ENCODE measurements at regions not wholly inside any gene's neighbourhood (a gene's known extent, or its start where the extent isn't known, plus 50 kb on each side); places are given as distances from the start of the nearest gene placed in this dataset.

DNA sequence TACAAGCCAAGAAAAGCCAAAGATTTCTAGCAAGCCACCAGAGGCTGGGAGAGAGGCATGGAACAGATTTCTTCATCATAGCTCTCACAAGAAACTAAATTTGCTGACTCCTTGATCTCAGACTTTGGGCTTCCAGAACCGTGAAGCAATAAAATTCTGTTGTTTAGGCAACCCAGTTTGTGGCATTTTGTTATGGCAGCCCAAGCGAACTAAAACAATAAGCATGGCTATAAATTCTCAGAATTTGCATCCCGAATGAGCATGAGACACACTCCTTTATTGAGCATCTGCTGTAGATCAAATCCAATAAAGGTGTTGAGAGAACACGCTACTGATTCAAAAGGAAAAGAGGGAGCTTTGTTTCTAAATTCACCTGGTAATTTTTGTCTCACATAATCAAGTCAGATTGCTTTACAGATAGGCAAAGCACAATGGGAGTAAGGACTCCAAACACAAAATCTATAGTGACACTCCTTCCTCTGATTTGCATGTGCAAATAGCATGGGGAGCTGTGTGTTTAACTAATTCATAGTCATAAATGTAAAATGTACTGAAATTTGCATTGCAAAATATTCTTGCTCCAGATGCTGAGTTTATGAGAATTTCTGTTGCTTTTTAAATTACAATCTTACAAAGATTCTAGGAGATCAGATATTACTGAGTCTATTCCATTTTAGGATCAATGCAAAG is 308.7 kb downstream of the MED10 start:
- Histone ChIP-seq H3K9me3 (ENCODE audit: control insufficient read depth, low read length) (no peaks in the 10 kb centered on the region), H3K27ac (ENCODE audit: low read depth, low read length) (no peak overlapping the region), H3K36me3 (ENCODE audit: control insufficient read depth, insufficient read depth, low read length) (no peaks in the 10 kb centered on the region), H3K9ac (ENCODE audit: extremely low read depth, low read length, poor library complexity, severe bottlenecking) (no peak overlapping the region), H3K4me1 (ENCODE audit: control insufficient read depth, insufficient read depth, low read length) (no peaks in the 10 kb centered on the region), H3K27me3 (ENCODE audit: control insufficient read depth, insufficient read depth, low read length, poor library complexity, severe bottlenecking) (no peaks in the 10 kb centered on the region), H3K4me3 (ENCODE audit: low read length) (no peak overlapping the region)
- H3K27me3 Mint-ChIP-seq (ENCODE audit: insufficient read depth), result no peaks in the 10 kb centered on the region
- no peak for DNase-seq
- WGBS, 2 experiments (ENCODE audit: insufficient coverage in 1 of 2, insufficient read length in 1 of 2), result 76 to 90% methylated on average over 4 of the region's 4 CpGs
- H3K36me3 Mint-ChIP-seq (ENCODE audit: low read depth), result no peaks in the 10 kb centered on the region
- no peak for TF ChIP-seq CTCF (conservative IDR thresholded peaks at IDR 0.05)
- no peaks in the 10 kb centered on the region for H3K9me3 Mint-ChIP-seq
- H3K4me3 Mint-ChIP-seq, result no peak overlapping the region
- no peak overlapping the region for H3K27ac Mint-ChIP-seq
- H3K4me1 Mint-ChIP-seq, result peaks cover 10% of the 10 kb centered on the region

GRCh38 chr5:6066016-6066415 is 312.3 kb downstream of the MED10 start:
- TF ChIP-seq CTCF (conservative IDR thresholded peaks at IDR 0.05), result no peak
- Mint-ChIP-seq H3K27me3 (ENCODE audit: insufficient read depth) (no peaks in the 10 kb centered on the region), H3K27ac (no peak overlapping the region), H3K4me1 (peaks cover 10% of the 10 kb centered on the region), H3K9me3 (no peaks in the 10 kb centered on the region), H3K36me3 (ENCODE audit: low read depth) (no peaks in the 10 kb centered on the region), H3K4me3 (no peak overlapping the region)
- H3K9ac ChIP-seq (ENCODE audit: extremely low read depth, low read length, poor library complexity, severe bottlenecking), result no peak overlapping the region
- peak overlapping the region; percentile 85 for H3K27ac ChIP-seq (ENCODE audit: low read depth, low read length)
- no peaks in the 10 kb centered on the region for H3K9me3 ChIP-seq (ENCODE audit: control insufficient read depth, low read length)
- H3K36me3 ChIP-seq (ENCODE audit: control insufficient read depth, insufficient read depth, low read length), result no peaks in the 10 kb centered on the region
- H3K4me3 ChIP-seq (ENCODE audit: low read length), result no peak overlapping the region
- no peaks in the 10 kb centered on the region for H3K27me3 ChIP-seq (ENCODE audit: control insufficient read depth, insufficient read depth, low read length, poor library complexity, severe bottlenecking)
- no peaks in the 10 kb centered on the region for H3K4me1 ChIP-seq (ENCODE audit: control insufficient read depth, insufficient read depth, low read length)
- no peak for DNase-seq
- 78 to 88% methylated on average over 1 of the region's 1 CpG for WGBS, 2 experiments (ENCODE audit: insufficient coverage in 1 of 2, insufficient read length in 1 of 2)

GRCh38 chr5:6059137-6059800 is 319.1 kb downstream of the MED10 start:
- Histone ChIP-seq H3K4me1 (ENCODE audit: control insufficient read depth, insufficient read depth, low read length) (no peaks in the 10 kb centered on the region), H3K27me3 (ENCODE audit: control insufficient read depth, insufficient read depth, low read length, poor library complexity, severe bottlenecking) (no peaks in the 10 kb centered on the region), H3K4me3 (ENCODE audit: low read length) (no peak overlapping the region), H3K9me3 (ENCODE audit: control insufficient read depth, low read length) (no peaks in the 10 kb centered on the region), H3K27ac (ENCODE audit: low read depth, low read length) (peak overlapping the region; percentile 62), H3K9ac (ENCODE audit: extremely low read depth, low read length, poor library complexity, severe bottlenecking) (no peak overlapping the region), H3K36me3 (ENCODE audit: control insufficient read depth, insufficient read depth, low read length) (no peaks in the 10 kb centered on the region)
- H3K27ac Mint-ChIP-seq, result no peak overlapping the region
- WGBS, 2 experiments (ENCODE audit: insufficient coverage in 1 of 2, insufficient read length in 1 of 2), result 86 to 100% methylated on average over 4 to 12 of the region's 12 CpGs
- H3K4me3 Mint-ChIP-seq, result no peak overlapping the region
- no peaks in the 10 kb centered on the region for H3K27me3 Mint-ChIP-seq (ENCODE audit: insufficient read depth)
- H3K4me1 Mint-ChIP-seq, result no peaks in the 10 kb centered on the region
- H3K9me3 Mint-ChIP-seq, result no peaks in the 10 kb centered on the region
- no peak for TF ChIP-seq CTCF (conservative IDR thresholded peaks at IDR 0.05)
- H3K36me3 Mint-ChIP-seq (ENCODE audit: low read depth), result no peaks in the 10 kb centered on the region
- DNase-seq, result no peak
